ENCODE measurements at regions not wholly inside any gene's neighbourhood (a gene's known extent, or its start where the extent isn't known, plus 50 kb on each side); places are given as distances from the start of the nearest gene placed in this dataset.

- Histone ChIP-seq H3K4me1 (ENCODE audit: control insufficient read depth, insufficient read depth, low read length, poor library complexity, severe bottlenecking) (peaks cover 8% of the 10 kb centered on the region), H3K4me3 (ENCODE audit: extremely low read depth, insufficient read depth, low read length, poor library complexity, severe bottlenecking) (no peak overlapping the region), H3K9me3 (ENCODE audit: control insufficient read depth, low read length) (no peaks in the 10 kb centered on the region), H3K36me3 (ENCODE audit: control insufficient read depth, insufficient read depth, low read length) (no peaks in the 10 kb centered on the region), H3K27ac (ENCODE audit: low read depth, low read length, severe bottlenecking) (no peak overlapping the region)
- 93 to 100% methylated on average over 3 of the region's 4 CpGs for WGBS, 2 experiments (ENCODE audit: insufficient coverage in 2 of 2)
Measured at GRCh38 chr10:125485665-125486064, 197.3 kb downstream of the TEX36 start.

DNA sequence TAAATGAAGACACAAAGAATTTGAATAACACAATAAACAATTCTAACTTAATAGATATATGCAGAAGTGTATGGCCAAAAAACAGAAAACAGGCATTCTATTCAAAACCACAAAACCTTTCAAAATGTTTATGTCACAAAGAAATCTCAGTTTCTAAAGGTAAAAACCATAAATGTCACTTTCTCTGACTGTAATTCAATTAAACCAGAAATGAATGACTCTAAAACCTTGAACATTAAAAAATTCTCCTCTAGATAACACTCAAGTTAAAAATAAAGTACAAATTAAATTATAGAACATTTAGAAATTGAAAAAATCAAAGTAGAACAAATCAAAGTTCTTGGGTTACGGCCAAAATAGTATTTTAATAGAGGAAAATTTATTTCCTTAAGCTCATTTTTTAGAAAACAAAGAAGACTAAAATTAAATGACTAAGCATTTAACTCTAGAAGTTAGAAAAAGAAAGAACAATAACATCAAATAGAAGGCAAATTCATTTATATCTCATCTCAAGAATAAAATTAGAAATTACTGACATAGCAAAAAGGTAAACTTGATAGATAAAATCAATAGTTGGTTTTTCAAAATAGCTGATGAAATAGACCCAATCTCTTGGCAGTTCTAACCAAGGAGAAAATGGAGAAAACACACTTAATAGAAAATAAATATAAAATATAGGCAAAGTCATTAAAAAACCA is 198.8 kb downstream of the TEX36 start:
- Histone ChIP-seq H3K4me1 (ENCODE audit: control insufficient read depth, insufficient read depth, low read length, poor library complexity, severe bottlenecking) (peaks cover 17% of the 10 kb centered on the region), H3K27ac (ENCODE audit: low read depth, low read length, severe bottlenecking) (no peak overlapping the region), H3K4me3 (ENCODE audit: extremely low read depth, insufficient read depth, low read length, poor library complexity, severe bottlenecking) (no peak overlapping the region), H3K36me3 (ENCODE audit: control insufficient read depth, insufficient read depth, low read length) (no peaks in the 10 kb centered on the region), H3K9me3 (ENCODE audit: control insufficient read depth, low read length) (no peaks in the 10 kb centered on the region)
- no CpG with 5 or more reads among the region's 1 CpG for WGBS, 2 experiments (ENCODE audit: insufficient coverage in 2 of 2)

- peaks cover 18% of the 10 kb centered on the region for H3K4me1 ChIP-seq (ENCODE audit: control insufficient read depth, insufficient read depth, low read length, poor library complexity, severe bottlenecking)
- WGBS, 2 experiments (ENCODE audit: insufficient coverage in 2 of 2), result 70% methylated on average over 2 of the region's 5 CpGs; no CpG with 5 or more reads in 1 of the 2 experiments
- H3K9me3 ChIP-seq (ENCODE audit: control insufficient read depth, low read length), result no peaks in the 10 kb centered on the region
- H3K4me3 ChIP-seq (ENCODE audit: extremely low read depth, insufficient read depth, low read length, poor library complexity, severe bottlenecking), result no peak overlapping the region
- no peaks in the 10 kb centered on the region for H3K36me3 ChIP-seq (ENCODE audit: control insufficient read depth, insufficient read depth, low read length)
- peak overlapping the region; percentile 85 for H3K27ac ChIP-seq (ENCODE audit: low read depth, low read length, severe bottlenecking)
Measured at GRCh38 chr10:125482637-125483036, 200.3 kb downstream of the TEX36 start.

DNA sequence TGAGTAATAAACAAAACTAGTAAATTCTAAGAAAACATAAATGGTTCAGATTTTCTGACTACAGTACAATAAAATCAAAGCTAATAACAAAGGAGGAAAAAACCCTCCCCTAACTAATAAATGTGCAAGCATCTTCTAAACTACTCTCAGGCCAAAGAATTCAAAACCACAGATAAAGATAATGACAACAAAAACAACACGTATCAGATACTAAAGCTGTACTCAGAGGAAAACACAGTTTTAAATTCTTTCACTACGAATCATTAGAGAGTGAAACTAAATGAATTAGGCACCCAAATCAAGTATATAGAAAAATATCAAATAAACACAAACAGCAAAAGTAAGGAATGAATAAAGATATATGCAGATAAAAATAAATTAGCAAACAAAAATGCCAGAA is 200.9 kb downstream of the TEX36 start:
- H3K4me3 ChIP-seq (ENCODE audit: extremely low read depth, insufficient read depth, low read length, poor library complexity, severe bottlenecking), result no peak overlapping the region
- peaks cover 18% of the 10 kb centered on the region for H3K4me1 ChIP-seq (ENCODE audit: control insufficient read depth, insufficient read depth, low read length, poor library complexity, severe bottlenecking)
- no peaks in the 10 kb centered on the region for H3K9me3 ChIP-seq (ENCODE audit: control insufficient read depth, low read length)
- H3K36me3 ChIP-seq (ENCODE audit: control insufficient read depth, insufficient read depth, low read length), result no peaks in the 10 kb centered on the region
- WGBS, 2 experiments (ENCODE audit: insufficient coverage in 2 of 2), result 20% methylated on average over 1 of the region's 2 CpGs; no CpG with 5 or more reads in 1 of the 2 experiments
- peak overlapping the region; percentile 85 for H3K27ac ChIP-seq (ENCODE audit: low read depth, low read length, severe bottlenecking)

GRCh38 chr10:125479059-125479458 is 203.9 kb downstream of the TEX36 start:
- H3K9me3 ChIP-seq (ENCODE audit: control insufficient read depth, low read length), result no peaks in the 10 kb centered on the region
- H3K36me3 ChIP-seq (ENCODE audit: control insufficient read depth, insufficient read depth, low read length), result no peaks in the 10 kb centered on the region
- 79 to 100% methylated on average over 1 to 2 of the region's 4 CpGs for WGBS, 2 experiments (ENCODE audit: insufficient coverage in 2 of 2)
- H3K27ac ChIP-seq (ENCODE audit: low read depth, low read length, severe bottlenecking), result no peak overlapping the region
- H3K4me1 ChIP-seq (ENCODE audit: control insufficient read depth, insufficient read depth, low read length, poor library complexity, severe bottlenecking), result peaks cover 18% of the 10 kb centered on the region
- no peak overlapping the region for H3K4me3 ChIP-seq (ENCODE audit: extremely low read depth, insufficient read depth, low read length, poor library complexity, severe bottlenecking)

DNA sequence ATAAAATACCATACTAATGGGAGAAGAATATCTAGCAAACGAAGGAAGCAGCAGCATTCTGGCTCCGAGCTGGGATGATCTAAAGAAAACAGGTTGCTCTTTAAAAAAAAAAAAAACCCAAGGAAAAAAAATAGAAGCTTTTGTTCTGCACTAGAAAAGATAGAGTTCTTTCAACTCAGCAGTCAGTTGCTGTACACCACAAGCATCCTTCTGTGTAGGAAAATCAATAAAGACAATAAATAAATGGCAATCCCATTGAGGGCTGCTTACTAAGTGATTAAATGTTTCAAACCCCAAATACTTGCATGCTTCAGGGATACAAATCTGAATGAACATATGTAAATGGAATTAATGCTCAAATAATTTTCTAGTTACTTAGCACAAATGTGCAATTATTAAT is 207.1 kb downstream of the TEX36 start:
- no peak overlapping the region for H3K4me3 ChIP-seq (ENCODE audit: extremely low read depth, insufficient read depth, low read length, poor library complexity, severe bottlenecking)
- no peak overlapping the region for H3K27ac ChIP-seq (ENCODE audit: low read depth, low read length, severe bottlenecking)
- 94% methylated on average over 2 of the region's 2 CpGs; no CpG with 5 or more reads in 1 of the 2 experiments for WGBS, 2 experiments (ENCODE audit: insufficient coverage in 2 of 2)
- H3K4me1 ChIP-seq (ENCODE audit: control insufficient read depth, insufficient read depth, low read length, poor library complexity, severe bottlenecking), result peaks cover 10% of the 10 kb centered on the region
- no peaks in the 10 kb centered on the region for H3K9me3 ChIP-seq (ENCODE audit: control insufficient read depth, low read length)
- no peaks in the 10 kb centered on the region for H3K36me3 ChIP-seq (ENCODE audit: control insufficient read depth, insufficient read depth, low read length)

GRCh38 chr10:125473143-125473793 is 209.7 kb downstream of the TEX36 start:
- Histone ChIP-seq H3K27ac (ENCODE audit: low read depth, low read length, severe bottlenecking) (no peak overlapping the region), H3K4me1 (ENCODE audit: control insufficient read depth, insufficient read depth, low read length, poor library complexity, severe bottlenecking) (no peaks in the 10 kb centered on the region), H3K4me3 (ENCODE audit: extremely low read depth, insufficient read depth, low read length, poor library complexity, severe bottlenecking) (no peak overlapping the region), H3K9me3 (ENCODE audit: control insufficient read depth, low read length) (no peaks in the 10 kb centered on the region), H3K36me3 (ENCODE audit: control insufficient read depth, insufficient read depth, low read length) (no peaks in the 10 kb centered on the region)
- 88 to 93% methylated on average over 3 of the region's 7 CpGs for WGBS, 2 experiments (ENCODE audit: insufficient coverage in 2 of 2)

DNA sequence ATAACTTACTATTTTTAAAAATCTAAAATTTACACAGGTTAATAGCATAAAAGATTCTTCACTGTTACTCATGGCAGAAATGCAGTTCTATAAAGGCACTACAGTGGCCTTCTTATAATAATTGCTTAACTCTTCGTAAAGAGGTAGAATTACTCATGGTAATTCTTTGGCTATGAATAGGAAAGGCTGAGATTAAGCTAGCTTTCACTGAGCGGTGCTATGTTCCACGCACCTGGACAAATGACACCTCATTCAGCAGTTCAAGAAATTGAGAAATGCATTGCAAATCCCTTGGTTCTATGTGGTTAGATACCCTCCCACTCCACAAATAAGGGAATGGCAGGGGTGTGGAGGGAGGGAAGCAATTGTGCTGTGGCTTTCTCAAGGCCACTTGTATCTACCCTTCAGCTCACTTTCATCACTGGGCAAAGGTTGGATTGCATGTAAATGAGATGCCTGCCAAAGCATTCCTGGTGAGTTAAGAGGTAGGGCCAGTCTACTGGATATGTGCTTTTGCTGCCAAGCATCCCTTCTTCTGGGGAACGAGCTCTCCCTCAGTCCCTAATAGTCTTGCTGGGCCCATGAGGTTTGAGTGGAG is 210.9 kb downstream of the TEX36 start:
- Histone ChIP-seq H3K36me3 (ENCODE audit: control insufficient read depth, insufficient read depth, low read length) (no peaks in the 10 kb centered on the region), H3K4me3 (ENCODE audit: extremely low read depth, insufficient read depth, low read length, poor library complexity, severe bottlenecking) (no peak overlapping the region), H3K27ac (ENCODE audit: low read depth, low read length, severe bottlenecking) (no peak overlapping the region), H3K9me3 (ENCODE audit: control insufficient read depth, low read length) (no peaks in the 10 kb centered on the region), H3K4me1 (ENCODE audit: control insufficient read depth, insufficient read depth, low read length, poor library complexity, severe bottlenecking) (no peaks in the 10 kb centered on the region)
- 75 to 97% methylated on average over 1 to 3 of the region's 4 CpGs for WGBS, 2 experiments (ENCODE audit: insufficient coverage in 2 of 2)

- no peak overlapping the region for H3K4me3 ChIP-seq (ENCODE audit: extremely low read depth, insufficient read depth, low read length, poor library complexity, severe bottlenecking)
- H3K9me3 ChIP-seq (ENCODE audit: control insufficient read depth, low read length), result no peaks in the 10 kb centered on the region
- no peak overlapping the region for H3K27ac ChIP-seq (ENCODE audit: low read depth, low read length, severe bottlenecking)
- no peaks in the 10 kb centered on the region for H3K4me1 ChIP-seq (ENCODE audit: control insufficient read depth, insufficient read depth, low read length, poor library complexity, severe bottlenecking)
- WGBS, 2 experiments (ENCODE audit: insufficient coverage in 2 of 2), result 94 to 95% methylated on average over 16 of the region's 16 CpGs
- H3K36me3 ChIP-seq (ENCODE audit: control insufficient read depth, insufficient read depth, low read length), result no peaks in the 10 kb centered on the region
Measured at GRCh38 chr10:125468278-125468677, 214.7 kb downstream of the TEX36 start.

DNA sequence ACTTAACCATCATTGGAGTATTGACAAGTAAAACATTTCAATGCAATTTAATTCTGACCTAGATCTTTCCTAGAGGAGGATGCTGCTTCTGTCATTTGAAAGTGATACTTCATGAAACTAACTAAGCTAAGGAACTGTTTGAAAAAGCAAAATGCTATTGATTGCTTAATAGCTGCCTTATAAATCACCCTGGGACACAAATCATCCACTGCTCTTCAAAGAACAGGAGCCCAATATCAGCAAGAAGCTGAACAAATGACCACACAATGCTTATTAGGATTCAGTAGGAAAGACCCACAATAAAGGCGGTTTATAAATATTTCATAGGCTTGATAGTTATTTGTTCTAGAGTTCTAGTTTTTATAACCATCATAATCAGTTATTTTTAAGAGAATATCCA is 216.3 kb downstream of the TEX36 start:
- Histone ChIP-seq H3K4me1 (ENCODE audit: control insufficient read depth, insufficient read depth, low read length, poor library complexity, severe bottlenecking) (no peaks in the 10 kb centered on the region), H3K4me3 (ENCODE audit: extremely low read depth, insufficient read depth, low read length, poor library complexity, severe bottlenecking) (no peak overlapping the region), H3K27ac (ENCODE audit: low read depth, low read length, severe bottlenecking) (no peak overlapping the region), H3K36me3 (ENCODE audit: control insufficient read depth, insufficient read depth, low read length) (no peaks in the 10 kb centered on the region), H3K9me3 (ENCODE audit: control insufficient read depth, low read length) (no peaks in the 10 kb centered on the region)
- no CpG with 5 or more reads among the region's 1 CpG for WGBS, 2 experiments (ENCODE audit: insufficient coverage in 2 of 2)

- H3K27ac ChIP-seq (ENCODE audit: low read depth, low read length, severe bottlenecking), result no peak overlapping the region
- H3K9me3 ChIP-seq (ENCODE audit: control insufficient read depth, low read length), result no peaks in the 10 kb centered on the region
- no peaks in the 10 kb centered on the region for H3K36me3 ChIP-seq (ENCODE audit: control insufficient read depth, insufficient read depth, low read length)
- no peak overlapping the region for H3K4me3 ChIP-seq (ENCODE audit: extremely low read depth, insufficient read depth, low read length, poor library complexity, severe bottlenecking)
- WGBS, 2 experiments (ENCODE audit: insufficient coverage in 2 of 2), result 100% methylated on average over 1 of the region's 2 CpGs; no CpG with 5 or more reads in 1 of the 2 experiments
- no peaks in the 10 kb centered on the region for H3K4me1 ChIP-seq (ENCODE audit: control insufficient read depth, insufficient read depth, low read length, poor library complexity, severe bottlenecking)
Measured at GRCh38 chr10:125462845-125463244, 220.1 kb downstream of the TEX36 start.

Measured in mesodermal cell (in vitro differentiated cells).